Keratinocyte (primary cell): ENCODE measurements at regions not wholly inside any gene's neighbourhood (a gene's known extent, or its start where the extent isn't known, plus 50 kb on each side); places are given as distances from the start of the nearest gene placed in this dataset.

ENCODE experiments used
- DNase-seq: peaks from one replicate; pipeline ENCODE4 v3.0.0-alpha.2; 2011; ENCODE audit warnings: low read depth, missing footprints, low spot score
- FAIRE-seq: peaks from 2 replicates; lab custom pipeline; 2011; peaks lifted over from hg19 to GRCh38; lab: Jason Lieb, UNC
- H2AFZ ChIP-seq: 2 replicates; pipeline ENCODE4 v1.6.0; 2012; ENCODE audit warnings: low read length, control low read depth, inconsistent platforms; ENCODE audit not compliant: control insufficient read depth
- H3K27ac ChIP-seq: 2 replicates; pipeline ENCODE4 v1.5.1; 2011; ENCODE audit warnings: low read length; ENCODE audit not compliant: control insufficient read depth, insufficient read depth
- H3K27me3 ChIP-seq: 3 replicates; pipeline ENCODE4 v1.6.0; 2011; ENCODE audit warnings: low read length; ENCODE audit not compliant: control insufficient read depth, insufficient read depth; ENCODE audit errors: extremely low read depth
- H3K36me3 ChIP-seq, 2 experiments: 2 replicates in 1 of 2; 3 replicates in 1 of 2; pipeline ENCODE4 v1.5.1; 2011; ENCODE audit warnings: low read length in 2 of 2, mild to moderate bottlenecking in 1 of 2; ENCODE audit not compliant: control insufficient read depth in 2 of 2, insufficient read depth in 2 of 2; ENCODE audit errors: extremely low read depth in 1 of 2
- H3K4me1 ChIP-seq: 3 replicates; pipeline ENCODE4 v1.5.1; 2011; ENCODE audit warnings: low read length; ENCODE audit not compliant: control insufficient read depth, insufficient read depth; ENCODE audit errors: extremely low read depth
- H3K4me2 ChIP-seq: 3 replicates; pipeline ENCODE4 v1.6.0; 2011; ENCODE audit warnings: low read depth, low read length; ENCODE audit not compliant: control insufficient read depth, insufficient read depth; ENCODE audit errors: extremely low read depth
- H3K4me3 ChIP-seq, 3 experiments: fragments of 200-600 bp in 1 of 3; sonication (generic) in 1 of 3; 2 replicates in 2 of 3; 3 replicates in 1 of 3; pipeline ENCODE4 v1.5.1; 2011 to 2016; ENCODE audit warnings: low read length in 3 of 3, mild to moderate bottlenecking in 3 of 3, control low read depth in 2 of 3, inconsistent platforms in 1 of 3, low read depth in 1 of 3, mixed read lengths in 1 of 3, mixed run types in 1 of 3, moderate library complexity in 1 of 3; ENCODE audit not compliant: control insufficient read depth in 2 of 3, insufficient read depth in 2 of 3; ENCODE audit errors: extremely low read depth in 1 of 3
- H3K79me2 ChIP-seq: 2 replicates; pipeline ENCODE4 v1.6.0; 2012; ENCODE audit warnings: low read length; ENCODE audit not compliant: control insufficient read depth, insufficient read depth
- H3K9ac ChIP-seq: 3 replicates; pipeline ENCODE4 v1.6.0; 2011; ENCODE audit warnings: low read length; ENCODE audit not compliant: control insufficient read depth, insufficient read depth; ENCODE audit errors: extremely low read depth
- H3K9me1 ChIP-seq: 3 replicates; pipeline ENCODE4 v1.6.0; 2011; ENCODE audit warnings: low read length; ENCODE audit not compliant: control insufficient read depth, insufficient read depth; ENCODE audit errors: extremely low read depth
- H3K9me3 ChIP-seq: 2 replicates; pipeline ENCODE4 v1.5.1; 2012; ENCODE audit warnings: low read depth, low read length; ENCODE audit not compliant: control insufficient read depth
- H4K20me1 ChIP-seq: 3 replicates; pipeline ENCODE4 v1.6.0; 2011; ENCODE audit warnings: low read length; ENCODE audit not compliant: control insufficient read depth, insufficient read depth; ENCODE audit errors: extremely low read depth
- CTCF ChIP-seq, 3 experiments: IDR thresholded peaks in 1 of 3; conservative IDR thresholded peaks in 1 of 3; optimal IDR thresholded peaks in 1 of 3; 2 replicates in 2 of 3; 3 replicates in 1 of 3; pipeline versions ENCODE3 to v1.5.1; 2011; ENCODE audit warnings: low read length in 3 of 3, mild to moderate bottlenecking in 3 of 3, moderate library complexity in 2 of 3, control low read depth in 1 of 3, inconsistent platforms in 1 of 3; ENCODE audit not compliant: insufficient read depth in 2 of 3; ENCODE audit errors: extremely low read depth in 1 of 3
- EZH2 ChIP-seq: IDR thresholded peaks from one replicate; pipeline ENCODE4 v1.6.1; 2012; ENCODE audit warnings: inconsistent platforms, mild to moderate bottlenecking, low read length, moderate library complexity
- dilution Hi-C: fragments of 300-500 bp; cut with MboI; formaldehyde crosslinking; loops from one replicate; pipeline ENCODE4 v1.7.0; 2020; ENCODE audit warnings: low sequenced_read_pairs; ENCODE audit not compliant: extremely low pct_ligation_motif_present

GRCh38 chr2:207390302-207391095 lies 139.3 kb upstream of the CREB1 start:
- H3K36me3 ChIP-seq, result no peaks in the 10 kb centered on the region
- H4K20me1 ChIP-seq, result no peaks in the 10 kb centered on the region
- dilution Hi-C loops, result no loop called here
- peaks cover 29% of the 10 kb centered on the region for H3K4me1 ChIP-seq
- no peaks in the 10 kb centered on the region for H3K9me1 ChIP-seq
- H3K27ac ChIP-seq, result no peak overlapping the region
- no peak for DNase-seq
- H3K4me3 ChIP-seq, result no peak overlapping the region
- TF ChIP-seq EZH2 (no peak), CTCF (optimal IDR thresholded peaks at IDR 0.05 in 1 of 3, IDR thresholded peaks at IDR 0.05 in 1 of 3, conservative IDR thresholded peaks at IDR 0.05 in 1 of 3; ENCODE audit: extremely low read depth in 1 of 3, insufficient read depth in 2 of 3, low read length in 3 of 3) (no peak)
- H3K4me2 ChIP-seq, result no peak overlapping the region
- no peak overlapping the region for H3K9ac ChIP-seq
- no peaks in the 10 kb centered on the region for H3K27me3 ChIP-seq
- peak; percentile 34 for FAIRE-seq
- no peaks in the 10 kb centered on the region for H3K9me3 ChIP-seq
- no peak overlapping the region for H2AFZ ChIP-seq
- no peaks in the 10 kb centered on the region for H3K79me2 ChIP-seq

- no peak overlapping the region for H3K4me3 ChIP-seq
- peak; percentile 78 for FAIRE-seq
- no peaks in the 10 kb centered on the region for H3K36me3 ChIP-seq
- TF ChIP-seq EZH2 (no peak), CTCF (optimal IDR thresholded peaks at IDR 0.05 in 1 of 3, IDR thresholded peaks at IDR 0.05 in 1 of 3, conservative IDR thresholded peaks at IDR 0.05 in 1 of 3; ENCODE audit: extremely low read depth in 1 of 3, insufficient read depth in 2 of 3, low read length in 3 of 3) (no peak)
- peak overlapping the region; percentile 100 for H3K27ac ChIP-seq
- H3K4me2 ChIP-seq, result peak overlapping the region; percentile 14
- H3K79me2 ChIP-seq, result no peaks in the 10 kb centered on the region
- no peaks in the 10 kb centered on the region for H3K9me1 ChIP-seq
- peaks cover 28% of the 10 kb centered on the region for H3K4me1 ChIP-seq
- H3K9me3 ChIP-seq, result no peaks in the 10 kb centered on the region
- H3K27me3 ChIP-seq, result no peaks in the 10 kb centered on the region
- H2AFZ ChIP-seq, result no peak overlapping the region
- dilution Hi-C loops, result no loop called here
- no peaks in the 10 kb centered on the region for H4K20me1 ChIP-seq
- peak; percentile 54 for DNase-seq
- peak overlapping the region; percentile 82 for H3K9ac ChIP-seq
Observed at GRCh38 chr2:207394203-207394781, 135.5 kb upstream of the CREB1 start.
